Posterior cingulate gyrus (tissue), 11 donors: ENCODE measurements at regions not wholly inside any gene's neighbourhood (a gene's known extent, or its start where the extent isn't known, plus 50 kb on each side); places are given as distances from the start of the nearest gene placed in this dataset.
"Not testable (repeated sequence)": the region's sequence is repeated elsewhere in the genome, so short reads cannot be mapped to it uniquely, and the experiment has no call there.

Source experiments
- DNase-seq, 10 donors: peaks; one replicate each; pipeline versions ENCODE4 v3.0.0 to v3.0.0-alpha.2; 2020 to 2021; ENCODE audit warnings: mixed read lengths in 3 of 10
- intact Hi-C: fragments of 100-400 bp; cut with DNase I; formaldehyde crosslinking; loops from one replicate; pipeline ENCODE4 v1.15.1; 2023

- intact Hi-C loops = loop anchor here (10.0 kb wide), 1 partner anchor 58 kb away; no protein-coding TSS in a partner anchor
- DNase-seq = no peak
These were observed 104.2 kb upstream of the AMN1 start for GRCh38 chr12:31832740-31833729.

- intact Hi-C loops = no loop called here
- no peak for DNase-seq
These were observed 99.2 kb upstream of the AMN1 start for GRCh38 chr12:31828071-31828470.

GRCh38 chr12:31822761-31823160, 93.9 kb upstream of the AMN1 start:
- intact Hi-C loops = no loop called here
- DNase-seq = no peak

- intact Hi-C loops = no loop called here
- DNase-seq = no peak
These were observed 92.7 kb upstream of the AMN1 start for GRCh38 chr12:31821484-31821883.

- DNase-seq = no peak
- intact Hi-C loops = no loop called here
These were observed 92.0 kb upstream of the AMN1 start for GRCh38 chr12:31820832-31821231.

- intact Hi-C loops = no loop called here
- DNase-seq = no peak
These were observed 90.6 kb upstream of the AMN1 start for GRCh38 chr12:31819427-31819826.

GRCh38 chr12:31818623-31819268, 89.9 kb upstream of the AMN1 start:
- intact Hi-C loops = no loop called here
- DNase-seq = no peak

GRCh38 chr12:31817120-31817519, 88.3 kb upstream of the AMN1 start:
- DNase-seq = no peak
- intact Hi-C loops = no loop called here

GRCh38 chr12:31815096-31815495, 86.3 kb upstream of the AMN1 start:
- intact Hi-C loops = no loop called here
- no peak for DNase-seq

- intact Hi-C loops = no loop called here
- no peak for DNase-seq
These were observed 84.5 kb upstream of the AMN1 start for GRCh38 chr12:31813305-31813704.

GRCh38 chr12:31807773-31808097, 78.9 kb upstream of the AMN1 start:
- DNase-seq = no peak
- intact Hi-C loops = no loop called here

- DNase-seq, intact Hi-C loops: not testable (repeated sequence)
These were observed 78.4 kb upstream of the AMN1 start for GRCh38 chr12:31807081-31807772.

GRCh38 chr12:31805681-31806080, 76.9 kb upstream of the AMN1 start:
- intact Hi-C loops = not testable (repeated sequence)
- peak in 1 of 10 donors; percentile 55 for DNase-seq

- intact Hi-C loops, DNase-seq: not testable (repeated sequence)
These were observed 75.9 kb upstream of the AMN1 start for GRCh38 chr12:31804707-31805106.

- intact Hi-C loops = no loop called here
- DNase-seq = no peak
These were observed 75.3 kb upstream of the AMN1 start for GRCh38 chr12:31804185-31804504.

GRCh38 chr12:31803306-31804184, 74.7 kb upstream of the AMN1 start:
- intact Hi-C loops = no loop called here
- DNase-seq = no peak

GRCh38 chr12:31801872-31802271, 73.1 kb upstream of the AMN1 start:
- intact Hi-C loops = no loop called here

GRCh38 chr12:31797230-31797872, 68.5 kb upstream of the AMN1 start:
- no peak for DNase-seq
- intact Hi-C loops = no loop called here

More at GRCh38 chr12:31801872-31802271, 73.1 kb upstream of the AMN1 start:
- DNase-seq = no peak

GRCh38 chr12:31796270-31796951, 67.6 kb upstream of the AMN1 start:
- intact Hi-C loops = no loop called here
- no peak for DNase-seq
